Fibroblast of skin of right biceps (primary cell): ENCODE measurements at regions not wholly inside any gene's neighbourhood (a gene's known extent, or its start where the extent isn't known, plus 50 kb on each side); places are given as distances from the start of the nearest gene placed in this dataset.

Source experiments
- DNase-seq: peaks from one replicate; pipeline ENCODE4 v3.0.0-alpha.2; 2013

GRCh38 chr2:37812414-37812813, 112.7 kb upstream of the RMDN2 start:
- DNase-seq, result peak; percentile 23

- no peak for DNase-seq
Measured at GRCh38 chr2:37812941-37813730, 112.0 kb upstream of the RMDN2 start.

GRCh38 chr2:37816036-37816435, 109.1 kb upstream of the RMDN2 start:
- DNase-seq, result no peak

- no peak for DNase-seq
Measured at GRCh38 chr2:37816686-37817085, 108.4 kb upstream of the RMDN2 start.

- peak; percentile 93 for DNase-seq
Measured at GRCh38 chr2:37819186-37819585, 105.9 kb upstream of the RMDN2 start.

GRCh38 chr2:37820471-37820986, 104.6 kb upstream of the RMDN2 start:
- DNase-seq, result no peak

GRCh38 chr2:37825586-37825985, 99.5 kb upstream of the RMDN2 start:
- no peak for DNase-seq

GRCh38 chr2:37826611-37827010, 98.5 kb upstream of the RMDN2 start:
- no peak for DNase-seq

- DNase-seq, result no peak
Measured at GRCh38 chr2:37827455-37827854, 97.6 kb upstream of the RMDN2 start.

GRCh38 chr2:37827911-37828511, 97.1 kb upstream of the RMDN2 start:
- peak; percentile 96 for DNase-seq

- DNase-seq, result peak; percentile 98
Measured at GRCh38 chr2:37829202-37829601, 95.9 kb upstream of the RMDN2 start.

GRCh38 chr2:37829616-37830395, 95.3 kb upstream of the RMDN2 start:
- DNase-seq, result peak; percentile 40

GRCh38 chr2:37830636-37831035, 94.5 kb upstream of the RMDN2 start:
- no peak for DNase-seq

- no peak for DNase-seq
Measured at GRCh38 chr2:37831081-37831780, 93.9 kb upstream of the RMDN2 start.

GRCh38 chr2:37832590-37833197, 92.4 kb upstream of the RMDN2 start:
- DNase-seq, result peak; percentile 91

- DNase-seq, result peak; percentile 90
Measured at GRCh38 chr2:37833423-37833822, 91.7 kb upstream of the RMDN2 start.

- DNase-seq, result no peak
Measured at GRCh38 chr2:37836270-37836669, 88.8 kb upstream of the RMDN2 start.

GRCh38 chr2:37836711-37837110, 88.4 kb upstream of the RMDN2 start:
- no peak for DNase-seq

GRCh38 chr2:37837628-37838328, 87.3 kb upstream of the RMDN2 start:
- DNase-seq, result peak; percentile 81

- DNase-seq, result no peak
Measured at GRCh38 chr2:37838541-37839167, 86.4 kb upstream of the RMDN2 start.

- no peak for DNase-seq
Measured at GRCh38 chr2:37839991-37840390, 85.1 kb upstream of the RMDN2 start.
